Kasumi-1 (cell line): ENCODE measurements at regions not wholly inside any gene's neighbourhood (a gene's known extent, or its start where the extent isn't known, plus 50 kb on each side); places are given as distances from the start of the nearest gene placed in this dataset.
"Not testable (repeated sequence)": the region's sequence is repeated elsewhere in the genome, so short reads cannot be mapped to it uniquely, and the experiment has no call there.

ENCODE experiments used
- DNase-seq, 2 experiments: peaks; one replicate each; lab custom pipeline; 2025; lab: John Stamatoyannopoulos, UW

DNA sequence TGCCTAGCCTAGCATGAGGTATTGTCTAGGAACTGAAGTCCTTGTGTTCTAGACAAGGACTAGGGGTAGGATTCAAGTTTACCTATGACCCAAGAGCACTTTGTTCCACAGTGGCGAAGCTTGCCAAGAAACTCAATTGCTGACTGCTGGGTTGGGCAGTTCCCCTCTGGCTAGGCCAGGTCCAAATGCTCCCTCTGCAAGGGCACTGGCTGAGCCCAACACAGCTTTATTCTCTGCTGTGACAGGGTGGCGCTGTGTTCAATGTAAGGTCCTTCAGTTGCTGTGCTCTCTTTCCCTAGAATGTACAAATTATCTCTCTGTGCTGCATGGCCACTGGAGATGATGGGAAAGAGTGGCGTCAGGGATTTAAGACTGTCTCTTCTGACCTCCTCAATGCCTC, 950.8 kb downstream of the HACE1 start:
- no peak for DNase-seq

DNA sequence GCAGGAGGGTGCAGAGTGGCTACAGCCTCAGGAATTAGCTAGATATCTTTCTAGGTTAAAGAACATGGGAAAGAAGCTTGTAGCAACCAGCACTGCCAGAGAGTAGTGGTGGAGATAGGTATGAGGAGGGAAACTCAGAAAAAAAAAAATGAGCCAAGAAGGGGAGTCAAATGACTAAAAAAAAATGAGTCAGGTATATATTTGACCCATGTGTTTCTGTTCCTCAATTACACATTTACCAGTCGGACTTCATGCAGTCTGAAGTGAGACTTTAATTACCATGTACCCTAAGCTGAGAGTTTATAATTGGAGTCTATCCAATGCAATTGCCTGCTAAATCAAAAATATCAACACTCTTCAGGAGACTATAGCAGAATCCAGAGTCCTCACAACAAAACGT, 964.6 kb downstream of the HACE1 start:
- no peak for DNase-seq

DNA sequence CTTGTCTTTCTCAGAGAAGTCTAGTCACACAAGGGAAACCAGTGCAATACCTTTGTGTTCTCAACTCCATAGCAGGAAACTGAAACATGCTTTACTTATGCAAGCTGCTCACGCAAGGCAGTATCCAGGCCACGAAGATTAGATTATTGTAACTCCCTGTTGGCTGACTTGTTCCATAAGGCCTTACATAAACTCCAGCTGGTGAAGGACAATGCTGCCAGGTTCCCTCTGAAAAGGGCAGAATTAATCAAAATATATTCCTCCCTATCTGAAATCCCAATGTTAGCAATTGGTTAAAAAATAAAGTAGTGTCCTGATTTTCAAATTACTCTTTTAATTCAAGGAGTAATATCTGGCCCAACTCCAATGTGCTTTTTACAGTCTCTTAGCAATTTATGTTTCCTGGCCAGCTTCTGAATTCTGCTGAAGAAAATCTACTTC, 966.6 kb downstream of the HACE1 start:
- DNase-seq = no peak

DNA sequence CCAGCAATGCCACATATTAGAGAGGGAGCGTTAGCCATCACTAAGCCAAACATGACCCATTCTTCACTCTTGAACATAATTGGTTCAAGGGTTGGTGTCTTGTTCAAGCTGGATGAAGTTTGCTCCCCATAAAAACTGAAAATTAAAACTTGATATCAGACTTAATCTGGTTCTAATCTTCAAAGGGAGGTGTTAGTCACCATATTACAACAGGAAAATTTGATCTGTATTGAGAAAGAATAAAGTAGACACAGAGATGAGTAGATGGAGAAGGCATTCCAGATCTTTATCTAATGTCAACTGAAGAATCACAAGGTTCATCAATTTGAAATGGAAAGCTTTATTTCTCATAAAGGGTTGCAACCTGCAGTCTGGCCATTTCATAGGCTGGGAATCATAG, 972.8 kb downstream of the HACE1 start:
- no peak for DNase-seq

DNA sequence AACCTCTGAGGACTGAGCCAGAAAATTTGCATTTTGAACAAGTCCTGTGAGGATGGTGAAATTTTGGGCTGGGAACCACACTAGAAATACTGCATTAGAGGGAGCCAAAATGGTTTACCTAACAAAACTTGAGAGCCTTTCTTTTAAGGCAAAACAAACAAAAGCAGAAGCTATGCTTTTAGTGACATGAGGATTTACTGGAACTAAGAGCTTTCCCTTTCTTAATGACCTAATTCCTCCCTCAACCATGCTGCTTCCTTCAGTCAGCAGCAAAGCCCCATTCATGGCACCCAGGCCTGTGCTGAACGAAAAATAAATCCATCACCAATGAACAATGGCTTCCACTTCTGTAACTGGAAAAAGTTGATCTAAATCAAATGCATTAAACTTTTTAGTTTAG, 974.3 kb downstream of the HACE1 start:
- DNase-seq = no peak

DNA sequence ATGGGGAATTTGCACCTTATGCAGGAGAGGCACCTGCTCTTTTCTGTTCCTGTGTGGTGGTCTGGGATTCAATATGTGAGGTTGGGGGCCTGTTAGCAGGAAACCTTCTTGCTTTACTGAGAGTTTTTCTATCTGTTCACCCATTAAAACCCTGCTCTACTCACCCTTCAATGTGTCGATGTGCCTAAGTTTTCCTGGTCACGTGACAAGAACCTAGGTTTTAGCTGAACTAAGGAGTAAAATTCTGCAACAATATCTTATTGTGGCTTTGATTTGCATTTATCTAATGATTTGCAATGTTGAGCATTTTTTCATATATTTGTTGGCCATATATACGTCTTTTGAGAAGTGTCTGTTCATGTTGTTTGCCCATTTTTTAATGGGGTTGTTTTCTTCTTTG, 979.9 kb downstream of the HACE1 start:
- no peak for DNase-seq

DNA sequence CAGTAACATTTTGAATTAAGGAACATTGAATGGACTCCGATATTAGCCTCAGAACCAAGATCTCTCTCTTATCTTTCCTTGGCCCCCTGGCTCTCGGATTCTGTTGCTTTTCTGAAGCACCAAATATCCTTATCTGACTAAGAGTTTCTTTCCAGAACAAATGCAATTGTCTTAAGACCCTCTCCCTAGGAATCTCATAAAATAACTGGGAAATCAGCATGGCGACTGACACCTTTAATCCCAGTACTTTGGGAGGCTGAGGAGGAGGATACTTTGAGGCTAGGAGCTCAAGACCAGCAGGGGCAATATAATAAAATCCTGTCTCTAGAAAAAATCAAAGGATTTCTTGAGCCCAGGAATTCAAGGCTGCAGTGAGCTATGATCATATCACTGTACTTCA, 984.5 kb downstream of the HACE1 start:
- no peak for DNase-seq

DNA sequence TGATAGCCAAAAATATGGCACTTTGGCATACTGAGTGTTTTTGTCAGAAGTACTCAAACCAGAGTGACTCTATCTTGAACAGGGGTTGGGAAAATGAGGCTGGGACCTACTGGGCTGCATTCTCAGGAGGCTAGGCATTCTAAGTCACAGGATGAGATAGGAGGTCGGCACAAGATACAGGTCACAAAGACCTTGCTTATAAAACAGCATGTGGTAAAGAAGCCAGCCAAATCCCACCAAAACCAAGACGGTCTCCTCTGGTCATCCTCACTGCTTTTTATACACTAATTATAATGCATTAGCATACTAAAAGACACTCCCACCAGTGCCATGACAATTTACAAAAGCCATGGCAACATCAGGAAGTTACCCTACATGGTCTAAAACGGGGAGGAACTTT, 985.1 kb downstream of the HACE1 start:
- DNase-seq = no peak

DNA sequence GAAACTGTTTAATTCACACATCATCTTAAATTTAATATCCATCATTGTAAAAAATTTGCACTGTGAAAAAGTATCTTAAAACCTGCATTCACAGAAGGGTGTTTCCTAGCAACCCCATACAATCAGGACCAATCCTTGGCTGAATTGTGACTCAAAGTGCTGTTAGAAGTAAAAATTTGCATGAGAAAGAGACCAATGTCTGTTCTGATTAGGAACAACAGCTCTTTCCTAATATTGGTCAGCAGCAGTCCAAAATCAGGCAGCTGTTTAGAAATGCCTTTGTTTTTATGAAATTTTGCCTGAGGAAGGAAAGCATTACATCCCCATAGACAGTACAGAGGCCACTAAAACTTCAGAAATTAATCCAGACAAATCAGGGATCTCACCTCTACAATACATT, 987.0 kb downstream of the HACE1 start:
- no peak for DNase-seq

DNA sequence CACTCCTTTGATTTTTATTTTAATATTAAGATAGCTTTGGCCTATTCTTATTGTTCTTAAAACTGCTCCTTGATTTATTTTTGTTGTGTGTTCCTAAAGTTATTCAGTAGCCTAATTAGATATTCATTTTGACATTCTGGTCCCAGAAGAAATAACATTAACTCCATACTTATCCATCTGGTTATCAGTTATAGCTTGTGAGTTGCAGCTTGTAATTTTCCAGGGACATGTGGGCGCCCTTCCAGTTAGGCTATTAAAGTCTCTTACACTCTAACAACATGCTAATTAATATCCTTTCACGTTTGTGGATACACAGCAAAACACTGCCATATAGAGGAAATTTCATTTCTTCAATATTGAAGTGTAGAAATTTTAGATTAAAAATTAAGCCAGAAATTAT, 987.5 kb downstream of the HACE1 start:
- DNase-seq = no peak

DNA sequence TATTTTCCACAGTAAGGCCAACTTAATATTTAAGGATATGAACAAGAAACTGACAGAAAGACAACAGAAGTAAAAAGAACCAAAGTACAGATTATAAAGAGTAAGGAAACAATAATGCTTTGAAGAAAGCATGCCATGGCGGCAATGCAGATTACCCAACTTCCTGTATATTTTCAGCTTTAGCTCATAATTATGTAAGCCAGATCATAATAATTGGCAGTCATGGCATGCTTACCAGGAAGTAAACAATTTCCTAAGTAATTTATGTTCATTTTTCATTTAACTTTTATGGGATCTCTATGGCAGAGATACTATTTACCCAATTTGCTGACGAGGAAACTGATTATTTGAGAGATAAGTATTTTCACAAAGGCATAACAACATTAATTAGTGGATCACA, 988.7 kb downstream of the HACE1 start:
- DNase-seq = no peak

DNA sequence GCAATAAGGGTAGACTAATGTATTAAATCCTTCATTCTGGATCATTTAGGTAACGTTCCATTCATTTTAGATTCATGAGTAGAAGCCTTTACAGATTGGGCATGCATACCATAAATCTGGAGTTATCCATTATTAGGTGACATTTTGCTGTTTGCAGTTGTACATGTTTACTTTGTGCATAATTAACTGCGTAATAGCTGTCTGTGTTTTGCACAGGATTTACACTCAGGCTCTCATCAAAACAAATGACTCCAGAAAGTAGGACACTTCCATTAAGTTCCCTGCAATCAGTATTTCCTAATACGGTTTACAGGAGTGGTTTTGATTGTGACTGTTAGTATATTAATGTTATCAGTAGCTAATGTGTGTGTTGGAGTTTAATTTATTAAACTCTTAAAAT, 997.4 kb downstream of the HACE1 start:
- DNase-seq = no peak

DNA sequence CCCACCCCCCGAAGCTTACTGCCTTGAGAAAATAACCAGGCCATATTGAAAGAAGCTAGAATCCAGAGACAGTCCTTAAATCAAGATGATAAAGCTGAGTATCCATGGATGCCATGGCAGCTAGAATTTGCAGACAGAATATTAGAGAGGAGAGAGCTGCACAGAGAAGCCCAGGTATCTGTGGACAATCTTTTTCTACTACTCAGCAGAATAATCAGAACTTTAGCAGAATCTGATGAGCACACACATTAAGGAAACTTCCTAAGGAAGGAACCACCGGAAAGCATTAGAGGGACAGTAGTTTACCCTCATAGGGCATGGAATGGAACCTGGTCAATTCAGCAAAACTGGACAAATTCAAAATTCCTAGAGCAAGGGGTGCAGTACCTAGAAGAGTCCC, 1001.7 kb downstream of the HACE1 start:
- DNase-seq = no peak

DNA sequence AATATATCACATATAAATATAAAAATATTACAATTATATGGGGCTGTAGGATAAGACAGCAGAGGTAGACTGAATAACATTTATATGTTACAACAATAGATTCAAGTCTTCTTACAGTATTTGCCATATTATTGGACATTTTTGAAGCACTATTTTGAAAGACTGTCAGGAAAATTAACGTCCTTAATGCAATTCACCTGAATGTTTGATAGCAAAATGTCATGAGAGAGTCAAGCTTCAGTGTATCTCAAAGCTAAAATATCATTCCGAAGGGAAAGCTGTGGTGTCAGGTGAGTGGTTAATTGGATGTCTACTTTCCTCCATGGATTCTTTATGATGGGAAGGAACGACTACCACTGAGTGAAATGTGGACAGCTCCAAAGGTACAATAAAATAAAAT, 1004.0 kb downstream of the HACE1 start:
- no peak for DNase-seq

DNA sequence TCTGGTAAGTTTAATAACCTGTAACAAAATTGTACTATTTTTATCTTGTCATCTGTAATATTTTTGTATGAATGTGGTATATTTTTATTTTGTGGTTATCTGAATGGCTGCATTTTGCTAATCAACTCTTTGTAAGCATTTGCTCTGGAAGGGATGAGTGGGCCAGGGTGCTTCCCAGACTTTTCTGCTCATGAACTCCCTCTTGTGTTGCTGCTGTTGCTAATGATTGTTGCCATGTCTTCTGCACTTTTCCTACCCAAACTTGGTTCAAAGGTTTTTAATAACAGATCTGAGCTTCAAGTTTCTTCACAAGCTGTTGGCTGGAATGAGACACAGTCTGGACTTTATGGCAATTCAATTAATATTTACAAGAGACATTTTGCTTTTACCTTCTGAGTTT, 1005.7 kb downstream of the HACE1 start:
- no peak for DNase-seq

DNA sequence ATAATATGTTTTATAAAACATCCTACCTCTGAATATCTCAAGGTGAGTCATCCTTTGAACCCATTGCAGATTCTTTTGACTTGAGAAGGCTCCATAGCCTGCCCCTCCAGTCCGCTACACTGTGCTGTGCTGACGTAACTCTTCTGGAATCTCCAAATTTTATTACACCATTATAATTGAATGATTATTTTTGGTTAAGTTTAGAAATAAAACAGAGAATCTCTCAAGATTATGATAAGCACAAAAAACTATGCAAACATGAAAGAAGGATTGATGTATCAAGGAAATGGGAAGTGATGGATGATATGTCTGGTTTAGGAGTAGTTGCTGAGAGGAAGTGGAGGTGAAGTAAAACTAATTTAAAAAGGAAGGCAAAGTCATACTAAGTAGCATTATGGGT, 1021.3 kb downstream of the HACE1 start:
- DNase-seq = no peak

DNA sequence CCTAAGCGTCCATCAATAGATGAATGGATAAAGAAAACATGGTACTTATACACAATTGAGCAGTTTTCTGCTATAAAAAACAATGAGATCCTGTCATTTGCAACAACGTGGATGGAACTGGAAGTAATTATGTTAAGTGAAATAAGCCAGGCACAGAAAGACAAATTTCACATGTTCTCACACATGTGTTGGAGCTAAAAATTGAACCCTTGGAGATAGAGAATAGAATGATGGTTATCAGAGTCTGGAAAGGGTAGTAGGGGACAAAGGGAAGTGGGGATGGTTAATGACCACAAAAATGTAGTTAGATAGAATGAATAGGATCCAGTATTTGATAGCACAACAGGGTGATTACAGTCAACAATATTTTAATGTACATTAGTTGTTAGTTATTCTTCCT, 1033.5 kb downstream of the HACE1 start:
- no peak for DNase-seq

DNA sequence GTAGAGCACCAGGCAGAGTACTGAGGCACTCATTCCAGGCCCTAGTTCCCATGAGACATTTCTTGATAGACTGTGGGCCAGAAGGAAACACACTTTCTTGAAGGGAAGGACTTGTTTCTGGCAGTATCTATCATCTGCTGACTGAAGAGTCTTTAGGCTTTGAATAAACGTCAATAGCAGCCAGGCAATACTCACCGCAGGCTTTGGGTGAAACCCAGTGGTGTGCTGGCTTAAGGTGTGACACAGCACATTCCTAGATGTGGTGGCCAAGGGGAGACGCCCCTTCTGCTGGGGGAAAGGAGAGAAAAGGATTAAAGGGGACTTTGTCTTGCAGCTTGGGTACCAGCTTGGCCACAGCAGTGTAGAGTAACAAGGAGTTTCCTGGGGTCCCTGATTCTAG, 1039.6 kb downstream of the HACE1 start:
- DNase-seq = no peak

DNA sequence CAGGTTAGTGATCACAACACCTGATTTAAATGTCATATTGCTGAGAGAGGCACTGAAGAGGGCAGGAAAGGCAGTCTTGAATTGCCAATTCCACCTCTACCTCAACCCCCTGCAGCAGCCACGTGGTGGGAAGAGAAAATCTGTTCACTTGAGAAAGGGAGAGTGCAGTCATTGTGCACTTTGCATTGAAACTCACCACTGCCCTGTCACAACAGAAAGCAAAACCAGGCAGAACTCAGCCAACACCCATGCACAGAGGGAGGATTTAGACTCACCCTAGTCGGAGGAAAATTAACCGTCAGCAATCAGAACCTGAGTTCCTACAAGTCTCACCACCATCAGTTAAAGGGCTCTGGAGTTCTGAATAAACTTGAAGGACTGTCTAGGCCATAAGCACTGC, 1040.2 kb downstream of the HACE1 start:
- no peak for DNase-seq

DNA sequence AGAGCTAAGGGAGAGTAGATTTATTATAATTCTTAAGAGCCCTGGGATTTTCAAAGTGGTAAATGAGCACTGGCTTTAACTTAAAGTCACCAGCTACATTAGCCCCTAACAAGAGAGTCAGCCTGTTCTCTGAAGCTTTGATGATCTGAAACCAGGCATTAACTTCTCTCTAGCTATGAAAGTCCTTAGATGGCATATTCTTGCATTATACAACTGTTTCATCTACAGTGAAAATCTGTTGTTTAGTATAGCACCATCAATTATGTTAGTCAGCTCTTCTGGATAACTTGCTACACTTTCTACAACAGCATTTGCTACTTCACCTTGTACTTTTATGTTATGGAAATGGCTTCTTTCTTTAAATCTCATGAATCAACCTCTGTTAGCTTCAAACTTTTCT, 1046.7 kb downstream of the HACE1 start:
- no peak for DNase-seq

DNA sequence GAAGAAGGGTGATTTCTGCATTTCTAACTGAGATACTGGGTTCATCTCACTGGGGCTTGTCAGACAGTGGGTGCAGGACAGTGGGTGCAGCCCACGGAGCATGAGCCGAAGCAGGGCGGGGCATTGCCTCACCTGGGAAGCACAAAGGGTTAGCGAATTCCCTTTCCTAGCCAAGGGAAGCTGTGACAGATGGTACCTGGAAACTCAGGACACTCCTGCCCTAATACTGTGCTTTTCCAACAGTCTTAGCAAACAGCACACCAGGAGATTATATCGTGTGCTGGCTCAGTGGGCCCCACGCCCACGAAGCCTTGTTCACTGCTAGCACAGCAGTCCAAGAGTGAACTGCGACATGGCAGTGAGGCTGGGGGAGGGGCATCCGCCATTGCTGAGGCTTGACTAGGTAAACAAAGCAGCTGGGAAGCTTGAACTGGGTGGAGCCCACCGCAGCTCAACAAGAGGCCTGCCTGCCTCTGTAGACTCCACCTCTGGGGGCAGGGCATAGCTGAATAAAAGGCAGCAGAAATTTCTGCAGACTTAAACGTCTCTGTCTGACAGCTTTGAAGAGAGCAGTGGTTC, 1057.7 kb downstream of the HACE1 start:
- DNase-seq = not testable (repeated sequence)

DNA sequence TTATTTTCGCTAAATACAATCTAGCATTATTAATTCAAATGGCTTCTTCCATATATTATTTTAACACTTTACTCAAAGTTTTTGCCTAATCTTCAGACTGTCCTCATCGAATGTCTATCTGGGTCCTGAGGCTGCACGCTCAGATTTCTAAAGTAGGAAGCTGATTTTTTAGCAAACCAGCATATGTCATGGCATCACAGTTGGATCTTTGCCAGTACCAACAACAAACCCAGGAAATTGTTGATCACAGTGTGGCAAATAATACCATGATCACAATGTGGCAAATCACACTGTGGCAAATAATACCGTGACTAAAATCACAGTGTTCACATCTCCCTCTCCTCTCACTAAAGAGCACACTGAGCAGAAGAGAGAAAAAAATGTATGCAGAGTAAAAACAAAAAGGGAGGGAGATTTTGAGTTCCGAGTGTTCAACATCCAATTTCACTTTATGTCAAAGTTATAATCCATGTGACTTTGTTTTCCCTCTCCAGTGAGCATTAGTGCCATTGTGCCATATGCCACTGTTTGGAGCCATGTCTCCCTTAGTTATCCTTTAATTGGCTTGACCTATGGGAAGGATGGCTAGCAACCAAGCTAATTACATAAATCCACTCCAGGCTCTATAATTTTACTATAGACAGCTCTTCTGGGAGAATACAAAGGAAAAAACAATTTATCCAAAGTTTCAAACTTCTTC, 1059.6 kb downstream of the HACE1 start:
- no peak for DNase-seq

DNA sequence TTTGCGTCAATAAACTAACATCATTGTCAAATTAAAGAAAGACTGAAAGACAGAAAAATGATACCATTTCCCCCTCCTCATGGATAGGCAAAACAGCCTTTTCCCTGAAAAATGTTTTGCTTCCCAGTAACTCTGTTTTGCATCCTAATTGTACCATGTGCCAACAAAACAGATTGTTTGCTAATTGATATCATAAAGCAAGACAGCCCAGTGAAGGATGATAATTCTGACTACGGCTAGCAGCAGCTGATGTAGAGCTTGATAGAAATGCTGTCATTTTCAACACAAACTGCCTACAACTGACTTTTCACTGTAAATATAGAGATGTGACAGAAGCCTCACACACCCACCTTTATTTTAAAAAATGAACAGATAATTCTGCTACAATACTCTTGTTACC, 1061.6 kb downstream of the HACE1 start:
- DNase-seq = no peak

DNA sequence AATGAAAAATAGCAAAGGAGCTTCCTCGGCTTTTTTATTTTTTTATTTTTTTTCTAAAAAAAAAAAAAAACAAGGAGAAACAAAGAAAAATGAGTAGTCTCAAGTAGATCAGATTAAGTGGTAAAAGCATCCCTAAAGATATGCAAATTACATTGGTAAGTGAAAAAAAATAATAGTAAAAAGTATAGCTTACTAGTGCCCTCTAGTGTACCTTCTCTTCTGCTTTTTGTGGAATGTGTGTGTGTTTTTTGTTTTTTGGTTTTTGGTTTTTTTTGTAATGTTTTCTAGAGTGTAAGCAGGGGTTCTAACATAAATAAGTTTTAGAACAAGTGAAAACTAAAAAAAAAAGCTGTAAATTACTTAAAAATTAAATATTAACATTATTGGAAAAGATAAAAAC, 1062.0 kb downstream of the HACE1 start:
- peak; percentile 51 to 67 for DNase-seq
